ENCODE measurements at regions not wholly inside any gene's neighbourhood (a gene's known extent, or its start where the extent isn't known, plus 50 kb on each side); places are given as distances from the start of the nearest gene placed in this dataset.

DNA sequence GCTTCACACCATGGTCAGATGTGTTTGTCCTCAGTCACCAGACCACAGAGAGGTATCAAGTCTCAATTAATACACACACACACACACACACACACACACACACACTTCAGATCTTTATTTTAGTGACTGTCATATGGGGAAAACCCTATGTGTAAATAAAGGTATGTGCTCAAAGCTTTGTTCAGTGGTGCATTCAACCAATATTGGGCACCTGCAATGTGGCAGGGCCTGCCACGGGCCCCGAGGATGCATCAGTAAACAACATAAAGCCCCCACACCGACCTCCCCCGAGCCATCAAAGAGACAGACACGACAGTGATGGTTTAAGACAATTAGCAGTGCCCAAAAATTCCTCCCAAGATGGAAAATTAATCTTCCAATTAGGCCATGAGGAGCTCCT is 51.6 kb downstream of the SHANK2 start:
- dilution Hi-C loops (cut with MboI; ENCODE audit: extremely low pct_ligation_motif_present, low sequenced_read_pairs) (no loop called here), intact Hi-C loops (cut with micrococcal nuclease) (no loop called here)
- CTCF ChIA-PET = no interaction called here
- no peak overlapping the region for H3K9ac ChIP-seq (replicated peaks; ENCODE audit: extremely low read depth, insufficient read depth, low read length)
- H3K4me3 ChIP-seq (replicated peaks in 1 of 3; ENCODE audit: insufficient read depth in 1 of 3, low read depth in 1 of 3, low read length in 3 of 3) = no peak overlapping the region
- FAIRE-seq (no peak), DNase-seq (ENCODE audit: low read depth, low spot score) (no peak)
- no TSS peak for BruUV-seq (replicated peaks)
- H3K9me1 ChIP-seq (replicated peaks; ENCODE audit: control insufficient read depth, extremely low read depth, insufficient read depth, low read length) = no peaks in the 10 kb centered on the region
- no peaks in the 10 kb centered on the region for H4K20me1 ChIP-seq (replicated peaks; ENCODE audit: control insufficient read depth, extremely low read depth, insufficient read depth, low read length)
- H3K79me2 ChIP-seq (ENCODE audit: control insufficient read depth, insufficient read depth, low read length) = no peaks in the 10 kb centered on the region
- POLR2A ChIA-PET = no interaction called here
- H3K27ac ChIP-seq (ENCODE audit: insufficient read depth, low read depth, low read length) = no peak overlapping the region
- H3K9me3 ChIP-seq (replicated peaks; ENCODE audit: control insufficient read depth, insufficient read depth, low read length) = peaks cover 2% of the 10 kb centered on the region
- H3K36me3 ChIP-seq (ENCODE audit: control insufficient read depth in 2 of 2, extremely low read depth in 1 of 2, insufficient read depth in 2 of 2, low read length in 2 of 2) = no peaks in the 10 kb centered on the region
- no peaks in the 10 kb centered on the region for H3K27me3 ChIP-seq (ENCODE audit: control insufficient read depth in 2 of 2, insufficient read depth in 2 of 2, low read length in 2 of 2)
- TF ChIP-seq MYC (IDR thresholded peaks at IDR 0.05; ENCODE audit: low read depth, low read length) (no peak), POLR2AphosphoS5 (IDR thresholded peaks at IDR 0.05; ENCODE audit: insufficient read depth, low read depth, low read length) (no peak), FOS (IDR thresholded peaks at IDR 0.05; ENCODE audit: borderline replicate concordance, insufficient read depth, low read length) (no peak), JUN (IDR thresholded peaks at IDR 0.05; ENCODE audit: borderline replicate concordance, insufficient read depth, insufficient read length, low read depth) (no peak), GATA2 (IDR thresholded peaks at IDR 0.05; ENCODE audit: insufficient read depth, insufficient read length, low read depth, low read length) (no peak), EZH2 (IDR thresholded peaks at IDR 0.05; ENCODE audit: borderline replicate concordance, low read depth, low read length, severe bottlenecking) (no peak), POLR2A (IDR thresholded peaks at IDR 0.05; ENCODE audit: low read depth, low read length) (no peak)
- TF ChIP-seq, protein P1, sequence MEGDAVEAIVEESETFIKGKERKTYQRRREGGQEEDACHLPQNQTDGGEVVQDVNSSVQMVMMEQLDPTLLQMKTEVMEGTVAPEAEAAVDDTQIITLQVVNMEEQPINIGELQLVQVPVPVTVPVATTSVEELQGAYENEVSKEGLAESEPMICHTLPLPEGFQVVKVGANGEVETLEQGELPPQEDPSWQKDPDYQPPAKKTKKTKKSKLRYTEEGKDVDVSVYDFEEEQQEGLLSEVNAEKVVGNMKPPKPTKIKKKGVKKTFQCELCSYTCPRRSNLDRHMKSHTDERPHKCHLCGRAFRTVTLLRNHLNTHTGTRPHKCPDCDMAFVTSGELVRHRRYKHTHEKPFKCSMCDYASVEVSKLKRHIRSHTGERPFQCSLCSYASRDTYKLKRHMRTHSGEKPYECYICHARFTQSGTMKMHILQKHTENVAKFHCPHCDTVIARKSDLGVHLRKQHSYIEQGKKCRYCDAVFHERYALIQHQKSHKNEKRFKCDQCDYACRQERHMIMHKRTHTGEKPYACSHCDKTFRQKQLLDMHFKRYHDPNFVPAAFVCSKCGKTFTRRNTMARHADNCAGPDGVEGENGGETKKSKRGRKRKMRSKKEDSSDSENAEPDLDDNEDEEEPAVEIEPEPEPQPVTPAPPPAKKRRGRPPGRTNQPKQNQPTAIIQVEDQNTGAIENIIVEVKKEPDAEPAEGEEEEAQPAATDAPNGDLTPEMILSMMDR (IDR thresholded peaks at IDR 0.05; ENCODE audit: extremely low read depth in 1 of 2, insufficient read depth in 1 of 2, low read depth in 1 of 2, low read length in 2 of 2) = no peak
- TF ChIP-seq, protein P2, sequence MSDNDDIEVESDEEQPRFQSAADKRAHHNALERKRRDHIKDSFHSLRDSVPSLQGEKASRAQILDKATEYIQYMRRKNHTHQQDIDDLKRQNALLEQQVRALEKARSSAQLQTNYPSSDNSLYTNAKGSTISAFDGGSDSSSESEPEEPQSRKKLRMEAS (IDR thresholded peaks at IDR 0.05; ENCODE audit: insufficient read depth, insufficient read length) = no peak
- no peaks in the 10 kb centered on the region for H3K4me1 ChIP-seq (ENCODE audit: control insufficient read depth, extremely low read depth, insufficient read depth, low read length)
- no peak overlapping the region for H2AFZ ChIP-seq (ENCODE audit: low read depth, low read length)
- no peak overlapping the region for H3K4me2 ChIP-seq (ENCODE audit: insufficient read depth, low read length)

Measured in endothelial cell of umbilical vein (primary cell).